ENCODE measurements at regions not wholly inside any gene's neighbourhood (a gene's known extent, or its start where the extent isn't known, plus 50 kb on each side); places are given as distances from the start of the nearest gene placed in this dataset.

GRCh38 chr9:71270554-71270953, 149.1 kb upstream of the TRPM3 start:
- TF ChIP-seq CTCF (IDR thresholded peaks at IDR 0.05; ENCODE audit: poor library complexity) (no peak), EZH2phosphoT487 (IDR thresholded peaks at IDR 0.05; ENCODE audit: low read depth, severe bottlenecking, unreplicated experiment) (no peak), EZH2 (IDR thresholded peaks at IDR 0.05; ENCODE audit: borderline replicate concordance) (no peak)

Data from hepatocyte (in vitro differentiated cells).